DOHH2 (cell line): ENCODE measurements at regions not wholly inside any gene's neighbourhood (a gene's known extent, or its start where the extent isn't known, plus 50 kb on each side); places are given as distances from the start of the nearest gene placed in this dataset.

Experiments used
- H3F3A ChIP-seq: fragments of 200-600 bp; sonication (generic), shearing (Covaris generic); 2 replicates; pipeline ENCODE4 v1.6.0; 2016; ENCODE audit warnings: antibody characterized with exemption, mild to moderate bottlenecking; ENCODE audit not compliant: control insufficient read depth, insufficient read depth
- H3K27ac ChIP-seq: fragments of 200-600 bp; sonication (generic); 2 replicates; pipeline ENCODE4 v1.5.1; 2014; ENCODE audit warnings: low read depth, mild to moderate bottlenecking, low read length, moderate library complexity
- H3K27me3 ChIP-seq: fragments of 200-600 bp; sonication (generic); 2 replicates; pipeline ENCODE4 v1.6.1; 2014; ENCODE audit warnings: mild to moderate bottlenecking, low read length, mixed read lengths; ENCODE audit not compliant: control insufficient read depth
- H3K36me3 ChIP-seq: fragments of 200-600 bp; sonication (generic); 2 replicates; pipeline ENCODE4 v1.6.1; 2014; ENCODE audit warnings: mild to moderate bottlenecking, low read length, moderate library complexity, mixed read lengths; ENCODE audit not compliant: control insufficient read depth
- H3K4me1 ChIP-seq: fragments of 200-600 bp; sonication (generic); 2 replicates; pipeline ENCODE4 v1.6.1; 2014; ENCODE audit warnings: mild to moderate bottlenecking, low read length, mixed read lengths; ENCODE audit not compliant: control insufficient read depth
- H3K4me2 ChIP-seq: fragments of 200-600 bp; sonication (generic); 2 replicates; pipeline ENCODE4 v1.6.0; 2014; ENCODE audit warnings: mild to moderate bottlenecking, low read length, moderate library complexity
- H3K4me3 ChIP-seq: fragments of 200-600 bp; sonication (generic); 2 replicates; pipeline ENCODE4 v1.5.1; 2014; ENCODE audit warnings: mild to moderate bottlenecking, low read length, mixed read lengths
- H3K79me2 ChIP-seq: fragments of 200-600 bp; sonication (generic); 2 replicates; pipeline ENCODE4 v1.6.1; 2014; ENCODE audit warnings: mild to moderate bottlenecking, low read length, mixed read lengths; ENCODE audit not compliant: control insufficient read depth
- H3K9me2 ChIP-seq: fragments of 200-600 bp; sonication (generic); replicated peaks from 2 replicates; pipeline ENCODE4 v1.6.1; 2014; ENCODE audit warnings: mild to moderate bottlenecking, low read length, mixed read lengths; ENCODE audit not compliant: control insufficient read depth
- H3K9me3 ChIP-seq: fragments of 200-600 bp; sonication (generic); 2 replicates; pipeline ENCODE4 v1.6.1; 2014; ENCODE audit warnings: antibody characterized with exemption, low read length, mixed read lengths; ENCODE audit not compliant: control insufficient read depth, insufficient read depth
- H4K20me1 ChIP-seq: fragments of 200-600 bp; sonication (generic); 2 replicates; pipeline ENCODE4 v1.6.0; 2014; ENCODE audit warnings: low read depth, mild to moderate bottlenecking, antibody characterized with exemption, low read length, moderate library complexity; ENCODE audit not compliant: control insufficient read depth, insufficient read depth
- EZH2phosphoT487 ChIP-seq: fragments of 200-600 bp; sonication (generic); IDR thresholded peaks from 2 replicates; pipeline ENCODE4 v1.6.1; 2017; ENCODE audit warnings: borderline replicate concordance, mild to moderate bottlenecking, antibody characterized with exemption, low read length, moderate library complexity, mixed read lengths
- TF ChIP-seq, protein P1 (sequence below): fragments of 200-600 bp; sonication (generic); IDR thresholded peaks from one replicate; pipeline ENCODE4 v1.5.1; 2014; ENCODE audit warnings: antibody characterized with exemption, mild to moderate bottlenecking, low read depth, low read length; ENCODE audit not compliant: poor library complexity, severe bottlenecking

DNA sequence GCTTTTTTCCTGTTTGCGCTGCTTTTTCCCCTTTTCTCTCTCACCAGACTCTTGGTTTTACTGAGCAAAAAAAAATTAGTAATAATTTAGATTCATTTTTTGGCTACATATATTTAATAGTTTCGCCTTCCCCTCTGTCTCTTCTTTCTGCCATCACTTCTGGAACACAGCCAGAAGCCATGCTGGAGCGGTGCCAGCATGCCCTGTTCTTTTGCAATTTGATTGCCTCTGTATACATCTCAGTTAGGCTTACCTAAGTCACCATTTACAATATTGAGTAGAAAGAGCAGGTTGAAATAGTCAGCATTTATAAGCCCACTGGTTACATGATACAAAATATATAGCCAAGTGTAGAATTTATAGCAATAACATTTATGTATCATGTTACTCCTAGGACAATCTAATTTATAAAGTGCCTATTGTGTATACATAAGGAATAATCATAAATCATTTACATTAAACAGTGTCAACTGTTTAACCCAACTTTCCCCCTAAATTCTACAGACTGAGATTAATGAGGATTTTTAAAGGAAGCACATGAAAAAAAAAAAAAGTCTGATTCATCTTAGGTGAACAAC, 413.8 kb upstream of the SOX5 start:
- Histone ChIP-seq H3K4me1 (peaks cover 11% of the 10 kb centered on the region), H3K4me3 (no peak overlapping the region), H4K20me1 (no peaks in the 10 kb centered on the region), H3K27me3 (peaks cover 6% of the 10 kb centered on the region; the same call in 1 of the 2 replicates), H3F3A (no peaks in the 10 kb centered on the region), H3K9me2 (no peaks in the 10 kb centered on the region), H3K4me2 (no peak overlapping the region), H3K36me3 (no peaks in the 10 kb centered on the region), H3K9me3 (no peaks in the 10 kb centered on the region), H3K79me2 (no peaks in the 10 kb centered on the region), H3K27ac (no peak overlapping the region)
- no peak for TF ChIP-seq EZH2phosphoT487
- TF ChIP-seq, protein P1, sequence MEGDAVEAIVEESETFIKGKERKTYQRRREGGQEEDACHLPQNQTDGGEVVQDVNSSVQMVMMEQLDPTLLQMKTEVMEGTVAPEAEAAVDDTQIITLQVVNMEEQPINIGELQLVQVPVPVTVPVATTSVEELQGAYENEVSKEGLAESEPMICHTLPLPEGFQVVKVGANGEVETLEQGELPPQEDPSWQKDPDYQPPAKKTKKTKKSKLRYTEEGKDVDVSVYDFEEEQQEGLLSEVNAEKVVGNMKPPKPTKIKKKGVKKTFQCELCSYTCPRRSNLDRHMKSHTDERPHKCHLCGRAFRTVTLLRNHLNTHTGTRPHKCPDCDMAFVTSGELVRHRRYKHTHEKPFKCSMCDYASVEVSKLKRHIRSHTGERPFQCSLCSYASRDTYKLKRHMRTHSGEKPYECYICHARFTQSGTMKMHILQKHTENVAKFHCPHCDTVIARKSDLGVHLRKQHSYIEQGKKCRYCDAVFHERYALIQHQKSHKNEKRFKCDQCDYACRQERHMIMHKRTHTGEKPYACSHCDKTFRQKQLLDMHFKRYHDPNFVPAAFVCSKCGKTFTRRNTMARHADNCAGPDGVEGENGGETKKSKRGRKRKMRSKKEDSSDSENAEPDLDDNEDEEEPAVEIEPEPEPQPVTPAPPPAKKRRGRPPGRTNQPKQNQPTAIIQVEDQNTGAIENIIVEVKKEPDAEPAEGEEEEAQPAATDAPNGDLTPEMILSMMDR: no peak

DNA sequence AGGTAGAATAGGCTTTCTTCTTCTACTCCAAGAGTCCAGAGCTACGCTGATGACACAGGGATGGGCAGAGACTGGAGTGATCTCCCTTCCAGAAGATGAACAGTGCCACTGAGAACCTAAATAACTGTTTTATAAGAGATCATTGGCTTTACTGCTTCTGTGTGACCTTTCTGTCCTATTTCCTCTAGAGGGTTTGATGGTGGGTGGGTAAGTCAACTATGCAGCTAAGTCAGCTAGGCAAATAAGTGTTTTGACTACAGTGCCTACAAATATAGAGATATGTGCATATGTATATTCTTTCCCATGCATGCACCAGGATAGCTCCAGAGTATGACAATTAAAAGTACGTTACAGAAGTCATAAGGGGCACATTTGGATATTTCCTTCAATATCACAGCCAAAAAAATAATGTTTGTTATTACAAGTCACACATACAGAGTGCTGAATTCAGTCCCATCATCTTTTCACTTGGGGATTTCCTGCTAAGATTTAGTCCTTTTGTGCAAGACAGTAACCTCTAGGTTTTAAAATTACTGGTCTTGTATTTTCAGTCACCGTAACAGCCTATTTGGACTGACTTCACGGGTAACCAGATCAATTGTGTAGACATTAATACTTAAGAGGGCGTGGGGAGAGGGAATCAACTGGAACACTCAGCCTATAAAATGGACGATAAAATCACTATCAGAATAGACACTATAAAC, 412.6 kb upstream of the SOX5 start:
- H3K4me3 ChIP-seq: no peak overlapping the region
- H3K9me3 ChIP-seq: no peaks in the 10 kb centered on the region
- no peaks in the 10 kb centered on the region for H4K20me1 ChIP-seq
- no peak overlapping the region for H3K4me2 ChIP-seq
- no peak for TF ChIP-seq EZH2phosphoT487
- TF ChIP-seq, protein P1: no peak
- no peaks in the 10 kb centered on the region for H3K79me2 ChIP-seq
- H3F3A ChIP-seq: no peaks in the 10 kb centered on the region
- H3K27ac ChIP-seq: no peak overlapping the region
- peaks cover 11% of the 10 kb centered on the region for H3K4me1 ChIP-seq
- H3K9me2 ChIP-seq: no peaks in the 10 kb centered on the region
- H3K27me3 ChIP-seq: peaks cover 6% of the 10 kb centered on the region; the same call in 1 of the 2 replicates
- no peaks in the 10 kb centered on the region for H3K36me3 ChIP-seq

DNA sequence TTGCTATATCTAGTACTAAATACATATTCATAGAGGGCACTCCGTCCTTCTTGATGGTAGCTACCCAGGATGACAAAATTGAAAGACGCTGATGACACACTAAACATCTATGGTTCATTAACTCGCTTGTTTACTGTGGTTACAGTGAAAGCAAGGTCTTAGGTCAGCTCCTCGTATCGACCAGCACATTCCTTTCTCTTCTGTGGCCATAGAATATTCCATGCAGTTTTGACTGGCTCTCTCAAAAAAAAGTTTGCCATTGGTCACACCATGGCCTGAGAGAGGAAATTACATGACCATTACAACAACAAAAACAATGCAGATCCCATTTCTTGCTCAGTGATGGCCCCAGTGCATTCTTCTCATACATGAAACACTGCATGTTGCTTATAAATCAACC, 411.4 kb upstream of the SOX5 start:
- H4K20me1 ChIP-seq: no peaks in the 10 kb centered on the region
- TF ChIP-seq EZH2phosphoT487: no peak
- TF ChIP-seq, protein P1: no peak
- H3K4me3 ChIP-seq: no peak overlapping the region
- H3K9me2 ChIP-seq: no peaks in the 10 kb centered on the region
- no peak overlapping the region for H3K27ac ChIP-seq
- no peak overlapping the region for H3K4me2 ChIP-seq
- peaks cover 4% of the 10 kb centered on the region; the same call in 1 of the 2 replicates for H3K27me3 ChIP-seq
- H3K9me3 ChIP-seq: no peaks in the 10 kb centered on the region
- H3K36me3 ChIP-seq: no peaks in the 10 kb centered on the region
- peaks cover 11% of the 10 kb centered on the region for H3K4me1 ChIP-seq
- H3F3A ChIP-seq: no peaks in the 10 kb centered on the region
- H3K79me2 ChIP-seq: no peaks in the 10 kb centered on the region
